H1 (cell line): ENCODE measurements at regions not wholly inside any gene's neighbourhood (a gene's known extent, or its start where the extent isn't known, plus 50 kb on each side); places are given as distances from the start of the nearest gene placed in this dataset.

ENCODE experiments used
- TAF7 ChIP-seq: optimal IDR thresholded peaks from 2 replicates; pipeline ENCODE3; 2011; ENCODE audit warnings: low read depth, mild to moderate bottlenecking, inconsistent platforms, low read length, moderate library complexity, borderline replicate concordance

- no peak for TF ChIP-seq TAF7
Measured at GRCh38 chr6:164169355-164169754, 754.8 kb downstream of the QKI start (continued).
